ENCODE measurements at regions not wholly inside any gene's neighbourhood (a gene's known extent, or its start where the extent isn't known, plus 50 kb on each side); places are given as distances from the start of the nearest gene placed in this dataset.

GRCh38 chr2:39929531-39929930, 150.5 kb upstream of the THUMPD2 start:
- POLR2A ChIA-PET (ENCODE audit: partially characterized antibody): no interaction called here
- 97% methylated on average over 2 of the region's 2 CpGs; no CpG with 5 or more reads in 1 of the 2 experiments for WGBS, 2 experiments (ENCODE audit: extremely low coverage in 1 of 2, insufficient coverage in 1 of 2, insufficient read length in 1 of 2, insufficient replicate concordance in 2 of 2, low coverage in 1 of 2, low lambda C conversion rate in 2 of 2, missing lambda C conversion rate in 1 of 2)
- Histone ChIP-seq H4K91ac (replicated peaks; ENCODE audit: insufficient read length, low read length) (no peak overlapping the region), H3K23me2 (ENCODE audit: low read depth, low read length) (no peaks in the 10 kb centered on the region), H3K4me1 (replicated peaks in 1 of 4; ENCODE audit: control insufficient read depth in 3 of 4, insufficient read depth in 4 of 4, low read length in 3 of 4) (no peaks in the 10 kb centered on the region), H3K23ac (ENCODE audit: insufficient read length) (no peak overlapping the region), H3K14ac (ENCODE audit: insufficient read length) (no peak overlapping the region), H3K4ac (replicated peaks; ENCODE audit: insufficient read length, low read depth, low read length) (no peak overlapping the region), H2BK12ac (ENCODE audit: low read depth, low read length) (no peak overlapping the region), H3K4me3 (ENCODE audit: extremely low read depth in 1 of 4, insufficient read depth in 2 of 4, low read depth in 3 of 4, low read length in 4 of 4) (no peak overlapping the region), H4K5ac (ENCODE audit: insufficient read length, low read depth, low read length) (no peak overlapping the region), H2AK5ac (ENCODE audit: low read depth, low read length) (no peak overlapping the region), H3K9ac (replicated peaks in 1 of 4; ENCODE audit: extremely low read depth in 1 of 4, low read depth in 3 of 4, low read length in 3 of 4) (no peak overlapping the region), H3K79me1 (ENCODE audit: low read depth, low read length) (no peaks in the 10 kb centered on the region), H3K18ac (ENCODE audit: extremely low read depth, low read length) (no peak overlapping the region), H3K36me3 (ENCODE audit: control insufficient read depth in 2 of 4, insufficient read depth in 4 of 4, low read length in 3 of 4) (no peaks in the 10 kb centered on the region), H3K79me2 (ENCODE audit: control insufficient read depth in 1 of 2, insufficient read depth in 2 of 2, low read length in 2 of 2) (no peaks in the 10 kb centered on the region), H3K9me3 (ENCODE audit: insufficient read depth in 2 of 2, low read depth in 1 of 2, low read length in 1 of 2) (no peaks in the 10 kb centered on the region), H2BK120ac (replicated peaks; ENCODE audit: low read depth, low read length) (no peak overlapping the region), H3K27me3 (replicated peaks in 1 of 4; ENCODE audit: control insufficient read depth in 3 of 4, extremely low read depth in 1 of 4, insufficient read depth in 3 of 4, low read length in 3 of 4) (no peaks in the 10 kb centered on the region), H4K8ac (ENCODE audit: extremely low read depth, insufficient read depth, low read length) (no peak overlapping the region), H2BK20ac (ENCODE audit: low read length) (no peak overlapping the region), H3K4me2 (ENCODE audit: insufficient read depth in 1 of 2, low read depth in 2 of 2, low read length in 2 of 2) (no peak overlapping the region), H4K20me1 (replicated peaks in 1 of 2; ENCODE audit: control insufficient read depth in 1 of 2, insufficient read depth in 2 of 2, low read length in 2 of 2) (no peaks in the 10 kb centered on the region), H3K27ac (ENCODE audit: low read depth, low read length) (no peak overlapping the region), H2BK15ac (ENCODE audit: low read length) (no peak overlapping the region), H3K56ac (replicated peaks; ENCODE audit: insufficient read length, low read depth, low read length) (no peak overlapping the region), H2AFZ (ENCODE audit: low read length) (no peak overlapping the region), H2BK5ac (ENCODE audit: low read depth, low read length) (no peak overlapping the region)
- DNase-seq (ENCODE audit: low read depth in 1 of 2, low spot score in 2 of 2): no peak
- TF ChIP-seq RXRA (IDR thresholded peaks at IDR 0.05; ENCODE audit: insufficient read depth, low read depth, low read length) (no peak), KDM1A (IDR thresholded peaks at IDR 0.05; ENCODE audit: borderline replicate concordance, low read length) (no peak), CTCF (IDR thresholded peaks at IDR 0.05; ENCODE audit: control extremely low read depth in 1 of 3, insufficient read depth in 1 of 3, low read depth in 1 of 3, low read length in 3 of 3) (no peak)
- CTCF ChIA-PET (ENCODE audit: partially characterized antibody): interaction anchor here (0.9 to 1.8 kb wide), 3 partner anchors 15 to 1480 kb away, joined by 3 to 5 read pairs (median 4); no protein-coding TSS in a partner anchor
- no peak for FAIRE-seq

Data from H1 (cell line).